ENCODE measurements at regions not wholly inside any gene's neighbourhood (a gene's known extent, or its start where the extent isn't known, plus 50 kb on each side); places are given as distances from the start of the nearest gene placed in this dataset.

DNA sequence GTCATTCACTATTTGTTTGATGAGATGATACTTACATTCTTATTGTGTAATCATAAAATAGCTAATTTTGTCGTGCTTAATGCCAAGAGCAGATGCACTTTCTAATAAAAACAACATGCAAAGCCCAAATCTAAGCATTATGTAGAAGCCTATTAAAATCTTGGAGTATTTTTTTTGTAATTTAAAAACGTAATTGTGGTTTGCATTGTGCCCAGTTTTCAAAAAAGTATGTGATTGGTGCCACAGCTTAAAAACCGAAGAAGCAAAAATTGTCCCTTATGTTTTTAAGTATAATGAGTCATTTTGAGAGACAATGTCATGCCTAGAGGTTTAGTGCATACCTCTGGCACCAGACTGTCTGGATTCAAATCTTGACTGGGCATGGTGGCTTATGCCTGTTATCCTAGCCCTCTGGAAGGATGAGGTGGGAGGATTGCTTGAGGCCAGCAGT is 464.8 kb upstream of the RGS6 start:
- DNase-seq (ENCODE audit: low spot score) = no peak

DNA sequence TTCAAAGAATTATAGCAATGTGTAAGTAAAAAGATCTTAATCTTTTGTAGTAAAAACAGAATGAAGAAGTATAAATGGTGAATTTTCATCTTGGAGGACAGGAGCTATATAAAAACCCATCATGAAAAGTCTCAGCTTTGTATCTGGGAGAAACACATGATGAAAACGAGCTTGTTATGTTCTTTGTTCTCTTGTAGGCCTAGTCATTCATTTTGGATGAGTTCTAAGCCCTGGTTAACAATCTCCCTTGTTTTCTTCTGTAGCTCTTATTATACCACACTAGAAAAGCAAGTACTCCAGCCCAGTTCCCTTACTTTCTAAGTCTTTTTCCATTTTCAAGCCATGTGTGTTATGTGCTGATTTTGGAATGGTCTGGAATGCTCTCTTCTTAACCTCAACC is 463.5 kb upstream of the RGS6 start:
- DNase-seq (ENCODE audit: low spot score) = no peak

DNA sequence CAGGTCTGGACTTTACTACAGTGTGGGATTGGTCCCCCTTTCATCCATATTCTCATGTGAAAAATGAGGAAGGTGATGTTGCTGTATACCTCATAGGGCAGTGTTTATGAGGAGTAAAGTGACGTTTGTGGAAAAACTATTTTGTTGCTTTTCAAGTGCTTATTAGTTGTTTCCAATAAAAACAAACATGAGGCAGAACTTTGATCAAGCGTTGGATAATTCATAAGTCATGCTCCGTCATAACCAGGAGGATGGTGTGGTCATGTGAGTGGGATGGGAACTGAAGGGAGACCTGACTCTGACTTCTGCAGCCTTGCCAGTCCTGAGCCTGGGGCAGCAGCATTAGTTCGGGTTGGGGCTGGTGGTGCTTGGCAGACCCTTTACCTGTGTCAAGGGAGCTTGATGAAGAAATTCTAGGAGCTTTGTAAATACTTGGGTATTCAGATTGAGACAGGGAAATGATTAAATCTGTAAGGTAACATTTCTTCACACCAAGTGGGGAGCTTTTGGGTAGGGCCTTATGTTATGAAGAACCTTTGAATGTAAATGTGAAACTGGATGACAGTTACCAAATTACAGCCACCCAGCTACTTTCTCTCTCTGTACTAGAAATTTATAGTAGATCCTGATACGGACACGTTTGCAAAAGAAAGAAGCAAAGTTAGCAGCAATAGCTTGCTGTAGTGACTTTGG is 462.4 kb upstream of the RGS6 start:
- peak; percentile 31 for DNase-seq (ENCODE audit: low spot score)

DNA sequence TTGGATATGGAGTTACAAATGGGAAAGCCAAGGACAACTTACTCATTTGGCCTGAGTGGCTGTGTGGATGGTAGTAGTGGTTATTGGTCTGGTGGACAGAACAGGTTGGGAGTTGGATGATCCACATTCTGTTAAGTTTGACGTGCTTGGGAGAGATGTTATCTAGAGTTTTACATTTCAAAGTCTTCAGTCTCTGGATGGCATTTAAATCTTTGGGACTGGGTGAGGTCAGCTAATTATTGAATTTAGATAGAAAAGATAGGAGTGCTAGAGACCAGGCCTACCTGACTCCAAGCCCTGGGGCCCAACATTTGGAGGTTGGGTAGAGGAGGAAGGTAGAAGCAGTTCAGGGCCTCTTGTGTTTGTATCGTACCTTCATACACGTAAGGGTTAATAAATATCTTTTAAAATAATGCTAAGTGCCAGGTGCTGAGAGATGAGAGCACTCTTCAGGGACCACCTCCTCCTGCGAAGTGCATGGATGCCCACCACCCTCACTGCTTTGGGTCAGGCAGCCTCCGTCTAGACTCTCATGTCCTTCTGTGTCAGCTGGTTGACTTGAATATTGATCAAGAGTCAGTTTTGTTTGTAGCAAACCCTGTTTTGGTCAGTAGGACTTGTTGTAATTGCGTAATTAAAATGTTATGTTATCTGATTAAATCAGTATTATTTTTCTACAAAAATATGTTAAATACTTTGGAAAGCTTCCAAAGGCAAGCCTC is 460.4 kb upstream of the RGS6 start:
- no peak for DNase-seq (ENCODE audit: low spot score)

DNA sequence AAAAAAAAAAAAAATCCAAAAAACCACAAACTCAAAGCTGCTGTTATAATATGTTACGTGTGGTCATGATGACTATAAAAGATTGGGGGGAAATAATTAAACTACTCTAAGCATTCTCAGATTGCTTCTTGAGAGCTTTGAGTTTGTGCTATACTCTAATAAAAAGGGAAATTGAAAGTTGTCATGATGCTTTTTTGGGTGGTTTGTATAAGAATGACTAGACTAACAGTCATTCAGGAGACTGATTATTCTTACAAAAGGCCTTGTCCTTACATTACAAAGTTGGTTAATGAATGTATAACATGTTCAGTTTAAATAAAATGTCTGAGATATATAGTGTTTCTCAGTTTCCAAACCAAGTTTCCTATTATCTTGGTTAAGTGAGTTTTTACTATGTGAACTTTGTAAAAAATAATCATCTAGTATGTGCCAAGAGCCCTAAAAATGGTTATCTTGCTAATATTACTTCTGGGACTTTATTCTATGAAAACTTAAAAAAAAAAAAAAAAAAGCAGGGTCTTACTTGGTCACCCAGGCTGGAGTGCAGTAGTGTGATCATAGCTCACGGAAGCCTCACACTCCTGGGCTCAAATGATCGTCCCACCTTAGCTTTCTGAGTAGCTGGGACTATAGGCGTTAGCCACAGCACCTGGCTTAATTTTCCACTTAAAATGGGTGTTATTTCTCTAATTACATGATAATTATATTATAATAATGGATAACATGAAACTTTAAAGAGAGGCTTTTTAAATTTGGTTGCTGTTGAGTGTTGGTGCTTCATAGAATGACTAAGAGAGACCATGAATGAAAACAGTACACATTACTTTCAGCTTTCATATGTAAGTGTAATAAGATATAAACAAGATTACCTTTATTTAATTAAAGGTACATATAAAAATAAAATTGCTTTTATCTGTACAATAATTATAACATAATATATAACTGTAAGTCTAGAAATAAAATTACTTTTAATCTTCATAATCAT is 459.6 kb upstream of the RGS6 start:
- peak; percentile 55 for DNase-seq (ENCODE audit: low spot score)

DNA sequence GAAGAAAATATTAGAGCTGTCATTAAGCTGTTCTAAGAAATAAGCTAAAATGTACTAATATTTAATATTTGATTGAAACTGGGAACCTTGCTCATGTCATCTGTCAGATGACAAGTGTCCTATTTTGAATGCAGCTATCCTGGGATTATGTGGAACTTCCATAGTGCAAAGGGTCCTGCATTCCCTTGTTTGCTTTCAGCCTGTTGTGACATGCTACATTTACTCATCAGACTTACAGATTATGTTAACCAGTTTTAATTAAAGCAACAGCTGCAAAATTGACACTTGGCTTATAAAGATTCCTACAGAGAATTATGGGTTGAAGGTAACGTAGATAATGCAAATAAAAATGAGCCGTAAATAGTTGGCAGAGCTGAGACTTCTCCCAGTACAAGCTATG is 458.4 kb upstream of the RGS6 start:
- no peak for DNase-seq (ENCODE audit: low spot score)

DNA sequence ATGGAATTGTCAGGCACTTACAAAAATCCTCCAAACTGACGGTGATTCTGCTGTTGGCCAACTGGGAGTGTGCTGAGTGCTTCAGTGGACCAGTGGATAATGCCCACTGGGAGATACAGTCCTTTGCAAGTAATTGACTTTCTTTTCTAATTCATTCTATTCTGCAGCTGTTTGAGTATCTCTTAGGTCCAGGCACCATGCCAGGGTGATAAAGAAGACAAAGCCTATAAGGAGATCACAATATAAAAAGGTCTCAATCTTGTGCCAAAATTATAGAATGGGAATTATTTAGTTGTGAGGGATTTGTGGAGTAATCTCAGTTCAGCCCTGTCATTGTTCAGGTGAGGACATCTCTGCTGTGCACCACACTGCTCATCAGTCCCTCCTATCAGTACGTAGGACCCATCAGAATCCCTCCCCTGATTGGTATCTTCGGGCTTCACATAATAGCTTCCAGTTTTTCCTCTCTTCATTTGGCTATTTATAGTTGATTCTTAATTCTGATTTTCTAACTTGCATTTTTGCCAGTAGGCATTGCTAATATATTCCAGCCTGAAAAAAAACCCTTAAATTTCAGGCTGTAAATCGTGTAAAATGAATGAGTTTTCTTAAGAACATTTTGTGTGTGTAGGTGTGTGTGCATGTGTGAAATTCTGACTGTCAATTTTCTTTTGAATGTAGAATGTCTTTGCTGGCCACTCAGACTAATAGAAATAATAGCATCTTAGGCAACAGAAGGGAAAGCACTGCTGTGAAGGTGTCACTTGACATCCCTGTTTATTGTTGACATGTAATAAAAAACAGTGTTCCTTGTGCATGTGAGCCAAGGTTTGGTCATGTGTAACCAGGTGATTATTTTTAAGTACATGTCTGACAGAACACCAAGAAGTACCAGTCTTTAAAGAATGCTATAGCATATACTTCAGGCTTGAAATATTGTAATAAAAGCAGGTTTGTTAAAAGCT is 457.6 kb upstream of the RGS6 start:
- DNase-seq (ENCODE audit: low spot score) = no peak

DNA sequence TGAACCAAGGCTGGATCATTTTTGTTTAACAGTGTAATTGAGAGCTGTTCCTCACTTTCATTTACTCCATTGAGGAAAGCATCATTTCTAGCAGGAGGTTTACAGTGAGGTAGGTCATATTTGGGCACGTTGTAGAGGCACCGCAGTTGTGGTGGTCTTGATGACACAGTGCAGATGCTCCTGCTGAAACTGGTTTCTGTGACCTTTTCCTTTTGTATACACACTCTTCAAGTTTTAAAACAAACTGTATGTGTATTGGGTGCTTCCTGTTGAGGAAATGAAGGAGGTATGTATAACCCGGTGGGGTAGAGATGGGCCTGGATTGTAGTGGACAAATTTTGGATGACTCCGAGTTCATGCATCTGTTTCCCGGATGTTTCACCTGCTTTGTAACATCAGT is 456.3 kb upstream of the RGS6 start:
- no peak for DNase-seq (ENCODE audit: low spot score)

DNA sequence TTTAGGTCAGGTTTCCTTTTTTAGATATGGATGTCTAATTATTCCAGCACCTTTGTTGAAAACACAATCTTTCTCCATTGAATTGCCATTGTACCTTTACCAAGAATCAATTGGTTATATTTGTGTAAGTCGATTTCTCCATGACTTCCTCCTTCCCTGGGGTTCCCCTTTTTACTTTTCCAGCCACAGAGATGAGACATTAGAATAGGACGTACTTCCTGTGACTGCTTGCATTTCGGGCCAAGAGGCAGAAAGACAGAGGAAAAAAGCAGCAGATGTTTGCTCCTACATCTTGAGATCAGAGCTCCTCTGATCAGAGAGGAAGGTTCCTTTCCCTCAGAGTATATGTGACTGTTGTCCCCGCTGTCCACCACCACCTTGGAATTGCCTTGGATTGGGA is 453.7 kb upstream of the RGS6 start:
- DNase-seq (ENCODE audit: low spot score) = peak; percentile 30

DNA sequence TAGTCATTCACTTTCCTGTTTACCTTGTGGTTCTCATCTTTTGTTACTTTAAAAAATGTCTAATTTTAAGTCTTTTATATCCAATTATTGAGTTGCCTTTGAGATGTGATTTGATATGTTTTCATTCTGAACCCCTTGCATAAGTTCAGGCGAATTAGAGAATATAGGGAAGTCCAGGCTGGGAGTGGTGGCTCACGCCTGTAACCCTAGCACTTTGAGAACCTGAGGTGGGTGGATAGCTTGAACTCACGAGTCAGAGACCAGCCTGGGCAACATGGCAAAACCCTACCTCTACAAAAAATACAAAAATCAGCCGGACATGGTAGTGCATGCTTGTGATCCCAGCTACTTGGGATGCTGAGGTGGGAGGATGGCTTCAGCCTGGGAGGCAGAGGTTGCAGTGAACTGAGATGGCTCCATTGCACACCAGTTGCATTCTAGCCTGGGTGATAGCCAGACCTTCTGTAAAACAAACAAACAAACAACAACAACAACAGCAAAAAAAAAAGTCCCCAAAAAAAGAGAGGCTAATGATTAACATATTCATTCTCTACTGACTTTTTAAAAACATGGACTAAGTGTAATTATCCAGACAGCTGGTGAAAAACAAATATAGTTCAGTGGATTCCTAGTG is 451.1 kb upstream of the RGS6 start:
- no peak for DNase-seq (ENCODE audit: low spot score)

DNA sequence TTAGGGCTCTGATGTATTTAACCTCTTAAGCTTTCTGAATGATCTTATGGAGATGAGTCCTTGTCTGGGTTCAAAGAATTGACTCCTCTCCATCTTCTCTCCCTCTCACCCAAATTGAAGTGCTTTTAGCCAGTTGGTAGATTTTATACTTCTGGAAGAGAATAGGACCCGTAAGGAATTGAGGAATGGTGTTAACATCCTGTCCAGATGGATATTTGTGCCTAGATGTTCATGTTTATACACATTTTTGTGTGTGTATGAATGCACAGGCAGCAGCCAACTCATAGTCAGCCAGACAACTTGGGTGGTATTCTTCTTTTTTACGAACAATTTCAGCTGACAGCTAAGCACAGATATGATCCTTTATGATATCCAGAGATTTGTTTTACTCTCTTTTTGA is 449.6 kb upstream of the RGS6 start:
- no peak for DNase-seq (ENCODE audit: low spot score)

DNA sequence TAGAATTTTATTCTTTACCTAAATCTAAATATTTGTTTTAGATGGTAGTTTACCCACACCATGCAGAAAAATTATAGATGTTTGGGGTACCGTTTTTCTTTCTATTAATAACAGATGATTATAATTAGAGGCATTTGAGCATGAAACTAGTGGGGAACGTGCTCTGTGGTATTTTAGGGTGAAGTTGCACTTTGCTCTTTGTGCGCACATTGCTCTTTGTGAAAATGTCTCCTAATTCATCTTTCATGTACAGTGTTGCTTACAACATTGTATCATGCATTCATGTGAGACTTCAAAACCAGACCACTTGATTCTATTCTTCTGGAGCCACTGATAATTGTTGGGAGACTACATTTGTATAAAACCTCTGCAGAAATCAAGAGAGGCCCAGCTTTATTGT is 449.1 kb upstream of the RGS6 start:
- no peak for DNase-seq (ENCODE audit: low spot score)

DNA sequence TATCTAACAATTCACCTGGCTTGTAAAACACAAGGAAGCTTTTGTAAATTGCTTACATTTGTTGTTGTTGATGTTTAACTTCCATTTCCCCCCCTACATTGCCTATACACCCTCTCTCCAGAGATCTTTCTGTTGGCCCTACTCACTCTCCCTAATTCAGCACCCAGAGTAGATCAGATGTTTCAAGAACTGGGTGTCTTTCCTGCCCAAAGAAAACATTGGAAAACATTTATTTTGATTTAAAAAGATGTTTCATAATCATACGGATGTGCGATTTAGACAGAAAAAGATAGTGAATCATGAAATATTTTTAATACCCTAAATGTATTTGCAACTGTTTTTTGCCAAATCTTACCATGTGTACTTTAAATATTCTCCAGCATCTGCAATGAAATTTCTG is 446.4 kb upstream of the RGS6 start:
- no peak for DNase-seq (ENCODE audit: low spot score)

DNA sequence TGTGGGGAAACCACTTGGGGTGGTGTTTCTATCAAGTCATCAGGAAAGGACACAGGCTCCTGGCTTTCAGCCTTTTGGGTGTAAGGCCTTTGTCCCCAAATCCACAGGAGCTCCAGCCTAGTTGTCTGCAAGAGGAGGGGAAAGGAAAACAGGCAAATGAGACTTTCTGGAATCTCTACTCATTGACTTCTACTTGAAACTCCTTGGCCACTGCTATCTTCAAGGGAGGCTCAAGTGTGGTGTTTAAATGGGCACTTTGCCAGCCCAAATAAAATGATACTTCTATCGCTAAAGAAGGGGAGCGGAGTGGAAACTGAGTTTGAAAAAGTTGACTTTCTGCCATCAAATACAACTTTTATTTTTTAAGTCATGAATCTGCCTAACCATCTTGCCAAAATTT is 445.9 kb upstream of the RGS6 start:
- DNase-seq (ENCODE audit: low spot score) = no peak

DNA sequence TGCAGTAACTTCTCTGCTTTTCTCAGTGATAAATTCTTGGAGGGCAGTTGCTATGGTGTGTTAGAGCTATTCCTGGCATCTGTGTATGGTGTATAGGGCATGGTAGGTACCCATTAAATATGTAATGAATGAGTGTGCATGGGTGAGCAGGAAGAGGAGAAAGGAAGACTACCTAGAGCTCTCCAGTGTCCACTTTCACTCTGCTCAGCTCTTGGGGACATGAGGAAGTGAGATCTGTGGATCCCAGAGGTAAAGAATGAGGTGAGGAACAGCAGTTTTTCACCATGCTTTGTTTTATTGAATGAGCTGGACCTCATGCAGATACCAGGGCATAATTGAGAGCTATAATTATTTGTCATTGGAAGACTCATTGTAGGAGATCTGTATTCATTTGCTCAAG is 444.8 kb upstream of the RGS6 start:
- DNase-seq (ENCODE audit: low spot score) = no peak

DNA sequence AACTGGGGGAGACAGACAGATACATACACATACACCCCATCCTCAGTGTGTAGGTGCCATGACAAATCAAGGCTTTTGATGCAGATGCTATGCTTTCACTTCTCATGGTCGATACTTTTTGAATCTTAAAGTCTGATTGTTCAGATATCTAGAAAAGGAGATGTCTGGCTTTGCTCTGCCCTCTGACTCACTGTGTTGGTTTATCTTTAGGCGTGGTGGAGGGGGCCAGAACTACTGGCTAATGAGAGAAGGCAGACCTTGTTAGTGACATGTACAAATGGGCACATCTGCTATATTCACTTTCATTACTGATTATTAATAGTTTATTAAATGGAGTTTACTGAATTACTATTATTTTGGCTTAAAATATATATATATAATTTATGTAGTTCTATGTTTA is 444.3 kb upstream of the RGS6 start:
- no peak for DNase-seq (ENCODE audit: low spot score)

DNA sequence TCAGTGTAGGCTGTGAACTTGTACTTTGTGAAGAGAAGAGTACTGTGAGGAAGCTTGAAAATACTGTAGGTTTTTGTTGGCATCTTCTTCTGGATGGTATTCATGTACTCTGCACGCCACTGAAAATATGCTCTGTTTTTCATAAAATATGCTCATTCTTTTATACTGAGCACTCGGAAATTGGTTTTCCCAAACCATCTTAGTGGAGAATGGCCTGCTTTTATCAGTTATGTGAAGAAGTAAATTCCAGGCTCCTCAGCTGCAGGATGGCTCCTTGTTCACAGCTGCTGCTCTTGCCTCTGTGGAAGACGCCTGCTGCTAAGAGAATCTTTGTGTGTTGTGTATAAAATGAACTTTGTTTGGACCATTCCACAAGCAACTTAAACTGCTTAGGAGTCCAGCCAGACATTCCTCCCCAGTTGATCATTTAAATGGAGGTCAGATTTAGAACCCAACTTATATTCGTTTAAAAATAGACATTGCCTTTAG is 443.5 kb upstream of the RGS6 start:
- no peak for DNase-seq (ENCODE audit: low spot score)

DNA sequence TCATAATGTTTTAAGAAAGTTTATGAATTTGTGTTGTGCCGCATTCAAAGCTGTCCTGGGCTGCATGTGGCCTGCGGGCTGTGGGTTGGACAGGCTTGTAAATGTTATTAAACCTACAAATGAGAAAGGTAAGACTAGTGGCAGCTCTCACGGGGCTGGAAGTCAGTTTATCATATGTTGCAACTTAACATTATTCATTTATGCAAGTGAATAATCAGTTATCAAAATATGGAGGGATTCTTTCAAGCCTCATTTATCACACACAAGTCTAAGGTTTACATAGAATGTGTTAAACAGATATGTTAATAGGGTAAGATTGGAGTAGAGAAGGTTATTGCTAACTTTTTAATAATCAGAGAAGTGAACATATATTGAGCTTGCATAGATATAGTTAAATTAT is 442.5 kb upstream of the RGS6 start:
- no peak for DNase-seq (ENCODE audit: low spot score)

DNA sequence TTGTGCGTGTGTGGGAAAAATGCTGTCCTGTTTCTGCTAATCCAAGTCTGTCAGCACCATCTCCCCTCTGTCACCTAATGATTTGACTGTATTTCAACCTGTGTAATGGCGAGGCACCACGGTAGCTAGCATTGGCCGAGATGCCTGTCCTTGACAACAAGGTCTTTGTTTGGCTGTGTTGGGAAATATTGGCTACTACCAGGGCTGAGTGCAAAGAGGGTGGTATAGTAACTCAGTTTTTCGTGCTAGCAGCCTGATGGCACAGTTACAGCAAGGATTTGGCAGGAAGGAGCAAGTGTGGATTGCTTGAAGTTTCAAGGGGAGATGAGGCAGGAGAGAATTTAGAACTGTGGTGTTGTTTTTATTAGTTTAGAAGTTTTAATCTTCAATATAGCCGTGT is 440.3 kb upstream of the RGS6 start:
- DNase-seq (ENCODE audit: low spot score) = no peak

DNA sequence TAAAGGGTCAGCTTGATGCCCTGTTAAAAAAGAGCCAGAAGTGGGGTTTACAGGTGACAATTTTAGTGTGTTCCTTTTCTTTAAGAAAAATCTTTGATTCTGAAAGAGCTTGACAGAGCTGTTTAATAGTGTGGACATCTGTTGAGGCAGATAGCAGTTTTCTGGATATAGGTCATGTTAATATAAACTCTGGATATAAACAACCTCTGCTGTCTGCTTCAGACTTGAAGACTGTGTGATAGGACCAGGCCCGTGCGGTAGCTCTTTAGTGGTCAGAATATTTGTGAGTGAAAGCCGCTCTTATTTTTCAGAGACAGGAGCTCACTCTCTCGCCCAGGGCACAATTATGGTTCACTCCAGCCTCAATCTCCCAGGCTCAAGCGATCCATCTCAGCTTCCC is 439.9 kb upstream of the RGS6 start:
- DNase-seq (ENCODE audit: low spot score) = no peak

DNA sequence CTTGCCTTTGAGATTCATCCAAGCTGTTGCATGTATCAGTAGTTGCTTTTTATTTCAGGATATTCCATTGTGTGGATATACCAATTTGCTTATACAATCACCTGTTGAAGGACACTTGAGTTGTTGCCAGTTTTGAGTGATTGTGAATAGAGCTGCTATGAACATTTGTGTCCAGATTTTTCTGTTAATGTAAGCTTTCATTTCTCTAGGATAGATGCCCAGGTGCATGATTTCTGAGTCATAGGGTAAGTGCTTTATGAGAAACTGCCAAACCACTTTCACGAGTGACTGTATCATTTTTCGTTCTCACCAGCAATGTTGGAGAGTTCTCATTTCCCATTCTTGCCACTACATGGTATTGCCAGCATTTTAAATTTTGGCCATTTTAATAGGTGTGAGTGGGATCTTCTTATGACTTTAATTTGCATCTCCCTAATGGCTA is 434.6 kb upstream of the RGS6 start:
- peak; percentile 79 for DNase-seq (ENCODE audit: low spot score)
